AG10803 (cell line): ENCODE measurements at regions not wholly inside any gene's neighbourhood (a gene's known extent, or its start where the extent isn't known, plus 50 kb on each side); places are given as distances from the start of the nearest gene placed in this dataset.

Experiments
- DNase-seq: peaks from one replicate; pipeline ENCODE4 v3.0.0; 2010; ENCODE audit warnings: low read depth
- H3K4me3 ChIP-seq: 2 replicates; pipeline ENCODE4 v1.5.1; 2011; ENCODE audit warnings: mild to moderate bottlenecking, low read length, control low read depth
- TF ChIP-seq, protein P1 (sequence below): conservative IDR thresholded peaks from 2 replicates; pipeline ENCODE4 v1.5.1; 2011; ENCODE audit warnings: mild to moderate bottlenecking, low read length, control low read depth, inconsistent platforms

DNA sequence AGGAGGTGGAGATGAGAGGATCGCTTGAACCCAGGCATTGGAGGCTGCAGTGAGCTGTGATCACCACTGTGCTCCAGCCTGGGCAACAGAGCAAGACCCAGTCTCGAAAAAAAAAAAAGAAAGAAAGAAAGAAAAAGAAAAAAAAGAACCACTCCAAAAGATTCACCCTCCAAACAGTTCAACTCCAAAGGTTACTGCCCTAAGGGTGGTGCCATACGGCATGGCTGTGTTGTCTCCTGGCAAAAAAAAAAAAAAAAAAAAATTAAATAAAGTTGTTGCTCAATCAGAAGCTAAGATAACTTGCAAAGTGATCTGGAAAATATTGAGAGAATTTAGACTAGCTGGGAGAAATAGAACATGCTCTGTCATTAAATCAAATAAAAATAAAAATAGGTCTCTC, 79.5 kb downstream of the KCTD15 start:
- TF ChIP-seq, protein P1, sequence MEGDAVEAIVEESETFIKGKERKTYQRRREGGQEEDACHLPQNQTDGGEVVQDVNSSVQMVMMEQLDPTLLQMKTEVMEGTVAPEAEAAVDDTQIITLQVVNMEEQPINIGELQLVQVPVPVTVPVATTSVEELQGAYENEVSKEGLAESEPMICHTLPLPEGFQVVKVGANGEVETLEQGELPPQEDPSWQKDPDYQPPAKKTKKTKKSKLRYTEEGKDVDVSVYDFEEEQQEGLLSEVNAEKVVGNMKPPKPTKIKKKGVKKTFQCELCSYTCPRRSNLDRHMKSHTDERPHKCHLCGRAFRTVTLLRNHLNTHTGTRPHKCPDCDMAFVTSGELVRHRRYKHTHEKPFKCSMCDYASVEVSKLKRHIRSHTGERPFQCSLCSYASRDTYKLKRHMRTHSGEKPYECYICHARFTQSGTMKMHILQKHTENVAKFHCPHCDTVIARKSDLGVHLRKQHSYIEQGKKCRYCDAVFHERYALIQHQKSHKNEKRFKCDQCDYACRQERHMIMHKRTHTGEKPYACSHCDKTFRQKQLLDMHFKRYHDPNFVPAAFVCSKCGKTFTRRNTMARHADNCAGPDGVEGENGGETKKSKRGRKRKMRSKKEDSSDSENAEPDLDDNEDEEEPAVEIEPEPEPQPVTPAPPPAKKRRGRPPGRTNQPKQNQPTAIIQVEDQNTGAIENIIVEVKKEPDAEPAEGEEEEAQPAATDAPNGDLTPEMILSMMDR = no peak
- DNase-seq = no peak
- H3K4me3 ChIP-seq = no peak overlapping the region

DNA sequence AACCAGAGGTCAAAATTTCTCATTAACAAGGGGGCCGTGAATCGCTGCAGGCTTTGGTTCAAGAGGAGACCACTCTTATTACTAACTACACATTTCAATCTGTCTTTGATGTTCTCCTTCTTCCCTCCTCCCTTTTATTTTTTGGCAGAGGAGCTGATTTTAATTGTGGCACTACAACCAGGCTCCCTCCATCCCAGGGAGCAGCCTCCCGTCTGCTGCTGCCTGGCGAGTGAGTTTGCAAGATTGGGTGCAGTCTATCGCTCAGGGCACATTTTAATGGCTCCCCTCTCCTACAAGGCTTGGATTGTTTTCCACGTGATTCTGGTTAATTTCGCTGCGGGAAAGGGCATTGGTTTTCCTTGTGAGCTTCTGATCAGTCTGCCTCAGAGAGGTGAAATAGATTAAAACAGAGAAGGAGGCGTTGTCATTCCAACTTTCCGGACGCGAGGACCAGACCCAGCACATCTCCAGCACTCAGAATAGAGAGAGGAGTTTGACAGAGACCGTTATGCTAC, 81.4 kb downstream of the KCTD15 start:
- H3K4me3 ChIP-seq = no peak overlapping the region
- no peak for DNase-seq
- TF ChIP-seq, protein P1 = no peak

DNA sequence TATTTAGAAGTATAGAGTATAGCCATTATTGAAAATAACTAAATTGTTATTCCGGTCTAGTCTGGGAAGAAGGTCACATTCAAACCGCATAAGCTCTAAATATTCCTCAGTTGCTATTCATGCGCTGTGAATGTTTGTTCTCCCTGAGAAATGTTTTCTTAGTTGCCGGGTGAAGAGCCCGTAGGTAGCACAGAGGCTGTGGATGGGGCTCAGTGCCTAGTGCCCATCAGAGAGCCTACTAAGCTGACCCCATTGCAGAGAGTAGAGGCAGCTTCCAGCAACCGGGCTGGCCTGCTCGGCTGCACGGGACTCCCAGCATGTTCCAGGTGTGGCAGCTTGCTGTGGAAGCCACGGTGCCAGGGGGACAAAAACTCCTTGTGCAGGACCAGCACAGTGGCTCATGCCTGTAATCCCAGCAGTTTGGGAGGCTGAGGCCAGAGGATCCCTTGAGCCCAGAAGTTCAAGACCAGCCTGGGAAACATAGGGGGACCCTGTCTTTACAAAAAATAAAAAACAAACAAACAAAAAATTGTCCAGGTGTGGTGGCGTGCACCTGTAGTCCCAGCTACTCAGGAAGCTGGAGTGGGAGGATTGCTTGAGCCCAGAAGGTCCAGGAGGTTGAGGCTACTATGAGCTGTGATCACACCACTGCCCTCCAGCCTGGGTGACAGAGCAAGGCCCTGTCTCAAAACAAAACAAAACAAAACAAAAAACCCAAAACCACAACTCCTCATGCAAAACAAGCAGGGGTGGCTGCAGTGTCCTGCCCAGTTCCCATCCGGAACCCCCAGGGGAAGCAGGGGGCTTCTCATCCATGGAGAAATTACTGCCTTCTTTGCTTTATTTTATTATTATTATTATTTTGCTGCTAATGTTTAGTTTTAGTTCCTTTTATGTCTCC, 82.5 kb downstream of the KCTD15 start:
- no peak for DNase-seq
- TF ChIP-seq, protein P1 = no peak
- H3K4me3 ChIP-seq = no peak overlapping the region

DNA sequence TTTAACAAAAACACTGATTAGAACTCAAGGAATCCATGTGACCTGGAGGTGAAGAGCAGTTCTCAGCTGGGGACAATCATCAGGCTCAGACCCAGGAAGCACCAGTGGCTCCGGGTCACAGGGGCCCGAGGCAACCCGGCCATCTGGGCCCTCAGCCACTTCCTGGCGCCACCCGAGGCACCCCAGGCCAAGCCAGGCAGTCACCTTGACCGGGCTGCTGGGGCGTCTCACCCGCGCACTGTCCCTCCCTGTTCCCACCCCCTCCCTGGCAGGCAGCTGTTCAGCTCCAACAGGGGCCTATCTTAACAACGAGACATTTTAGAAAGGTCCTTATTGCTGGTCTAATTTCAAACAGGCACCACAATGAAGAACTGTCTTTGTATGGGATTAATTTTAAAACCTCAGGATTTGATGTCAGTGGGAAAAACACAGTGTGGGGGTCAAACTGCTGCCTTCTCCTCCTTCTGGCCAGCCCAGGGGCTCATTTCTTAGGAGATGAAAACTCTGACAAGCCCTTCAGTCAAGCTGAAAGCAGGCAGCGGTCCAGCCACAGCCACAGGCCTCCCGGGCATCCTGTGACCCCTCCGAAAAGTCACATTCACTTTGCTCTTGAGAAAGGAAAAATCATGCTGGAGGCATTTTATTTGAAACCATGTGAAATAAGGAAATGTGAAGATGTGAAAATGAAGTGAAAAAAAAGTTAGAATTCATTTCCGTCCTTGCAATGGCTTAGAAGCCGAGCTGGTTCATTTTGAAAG, 83.3 kb downstream of the KCTD15 start:
- H3K4me3 ChIP-seq = no peak overlapping the region
- TF ChIP-seq, protein P1 = no peak
- no peak for DNase-seq

DNA sequence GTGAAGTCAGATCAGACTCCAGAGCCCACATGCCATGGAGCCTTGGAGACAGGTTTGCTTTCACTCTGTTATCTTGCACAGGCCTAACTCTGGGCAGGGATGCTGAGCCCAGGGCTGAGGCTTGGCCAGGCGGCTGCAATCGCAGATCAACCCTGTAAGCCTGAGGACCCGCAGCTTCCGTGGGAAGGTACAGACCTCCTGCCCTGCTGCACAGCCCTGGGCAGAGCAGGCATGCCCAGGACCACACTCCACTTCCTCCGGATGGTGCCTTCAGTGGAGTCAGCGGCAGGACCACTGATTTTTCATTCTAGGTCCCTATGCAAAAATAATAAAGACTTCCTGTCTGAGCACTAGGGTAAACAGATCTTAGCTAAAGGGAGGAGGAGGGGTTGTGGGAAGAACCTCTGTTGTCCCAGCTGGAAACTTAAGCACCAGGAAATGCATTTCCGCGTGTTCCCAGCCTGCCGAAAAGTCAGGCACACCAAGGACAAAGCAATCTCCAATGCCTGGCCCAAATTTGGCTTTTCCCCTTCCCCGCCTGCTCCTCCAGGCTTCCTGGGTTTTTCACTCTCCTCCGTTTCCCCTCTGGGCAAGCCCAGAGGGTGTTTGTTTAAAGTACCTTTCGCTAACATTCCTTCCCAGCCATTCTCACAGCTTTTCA, 87.3 kb downstream of the KCTD15 start:
- DNase-seq = no peak
- no peak overlapping the region for H3K4me3 ChIP-seq
- TF ChIP-seq, protein P1 = no peak

DNA sequence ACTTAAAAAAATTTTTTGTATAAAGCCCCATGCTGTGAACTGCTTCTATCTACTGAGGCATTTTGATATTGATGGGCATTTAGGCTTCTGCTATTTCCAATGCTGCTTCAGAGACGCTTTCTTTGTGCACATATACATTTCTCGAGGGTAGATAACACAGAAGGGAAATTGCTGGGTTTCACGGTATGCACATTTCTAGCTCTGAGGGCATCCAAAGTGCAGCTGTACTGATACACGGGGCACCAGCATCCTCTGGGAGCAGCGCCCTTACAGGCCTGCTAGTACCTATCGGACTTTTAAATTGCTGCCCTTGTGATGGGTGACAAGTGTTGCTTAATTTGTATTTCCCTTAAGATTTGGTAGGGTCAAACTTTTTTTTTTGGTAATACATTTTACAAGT, 88.6 kb downstream of the KCTD15 start:
- no peak overlapping the region for H3K4me3 ChIP-seq
- no peak for DNase-seq
- TF ChIP-seq, protein P1 = no peak
